IMR-90 (cell line): ENCODE measurements at regions not wholly inside any gene's neighbourhood (a gene's known extent, or its start where the extent isn't known, plus 50 kb on each side); places are given as distances from the start of the nearest gene placed in this dataset.

Experiments used
- ATAC-seq: fragments of 200-7000 bp; cut with Tn5 transposase; 2 replicates; pipeline ENCODE4 v1.9.1; 2020; ENCODE audit warnings: low read depth, mild to moderate bottlenecking, moderate library complexity
- BruUV-seq: library from RNA; stranded (reverse); fragments of 400-500 nt; replicated peaks from 2 replicates; lab custom pipeline; 2021; lab: Mats Ljungman, UMichigan
- CTCF ChIA-PET: fragments of 300-600 bp; formaldehyde crosslinking; extraction: SDS; loops from one replicate; lab custom pipeline; 2021; ENCODE audit warnings: antibody characterized with exemption; lab: Yijun Ruan, JAX
- POLR2A ChIA-PET: fragments of 300-600 bp; sonication (Branson Sonifier 250); formaldehyde crosslinking; loops from one replicate; lab custom pipeline; 2022; ENCODE audit warnings: antibody characterized with exemption; ENCODE audit not compliant: unreplicated experiment; lab: Charles Lee
- DNase-seq: peaks from one replicate; pipeline ENCODE4 v3.0.0; 2013
- H2AFZ ChIP-seq: replicated peaks from 2 replicates; pipeline ENCODE3; 2013; ENCODE audit warnings: low read length, mild to moderate bottlenecking; ENCODE audit not compliant: poor library complexity
- H2AK5ac ChIP-seq: 2 replicates; pipeline ENCODE4 v1.6.1; 2013; ENCODE audit warnings: low read depth, low read length, inconsistent platforms
- H2AK9ac ChIP-seq: replicated peaks from 2 replicates; pipeline ENCODE3; 2013; ENCODE audit warnings: mild to moderate bottlenecking, low read depth, low read length, moderate library complexity; ENCODE audit not compliant: poor library complexity
- H2BK120ac ChIP-seq: 2 replicates; pipeline ENCODE4 v1.6.1; 2013; ENCODE audit warnings: low read depth, low read length, inconsistent platforms
- H2BK15ac ChIP-seq: 3 replicates; pipeline ENCODE4 v1.6.1; 2013; ENCODE audit warnings: low read depth, low read length, inconsistent platforms
- H2BK20ac ChIP-seq: 2 replicates; pipeline ENCODE4 v1.6.1; 2013; ENCODE audit warnings: low read depth, mild to moderate bottlenecking, inconsistent platforms, low read length, moderate library complexity
- H2BK5ac ChIP-seq: 2 replicates; pipeline ENCODE4 v1.6.1; 2013; ENCODE audit warnings: mild to moderate bottlenecking, low read depth, low read length, inconsistent platforms; ENCODE audit not compliant: poor library complexity, severe bottlenecking
- H3K14ac ChIP-seq: replicated peaks from 2 replicates; pipeline ENCODE4 v1.6.1; 2013; ENCODE audit warnings: low read depth, low read length, inconsistent platforms
- H3K18ac ChIP-seq: 2 replicates; pipeline ENCODE4 v1.6.1; 2013; ENCODE audit warnings: low read depth, low read length, control low read depth
- H3K23ac ChIP-seq: 2 replicates; pipeline ENCODE4 v1.6.1; 2013; ENCODE audit warnings: low read depth, low read length, inconsistent platforms
- H3K27ac ChIP-seq: 2 replicates; pipeline ENCODE4 v1.5.1; 2013; ENCODE audit warnings: mild to moderate bottlenecking, control low read depth, low read length; ENCODE audit not compliant: insufficient read depth
- H3K27me3 ChIP-seq: 2 replicates; pipeline ENCODE4 v1.6.1; 2013; ENCODE audit warnings: low read length; ENCODE audit not compliant: control insufficient read depth, insufficient read depth
- H3K36me3 ChIP-seq: 2 replicates; pipeline ENCODE4 v1.6.1; 2013; ENCODE audit warnings: low read length, mixed read lengths; ENCODE audit not compliant: control insufficient read depth, insufficient read depth
- H3K4ac ChIP-seq: 2 replicates; pipeline ENCODE4 v1.6.1; 2013; ENCODE audit warnings: low read depth, low read length, inconsistent platforms
- H3K4me1 ChIP-seq: 2 replicates; pipeline ENCODE4 v1.6.1; 2013; ENCODE audit warnings: low read length, mixed read lengths; ENCODE audit not compliant: control insufficient read depth, insufficient read depth
- H3K4me2 ChIP-seq: 2 replicates; pipeline ENCODE4 v1.6.1; 2013; ENCODE audit warnings: low read depth, mild to moderate bottlenecking, control low read depth, low read length, moderate library complexity
- H3K4me3 ChIP-seq: 2 replicates; pipeline ENCODE4 v1.5.1; 2013; ENCODE audit warnings: low read depth, mild to moderate bottlenecking, control low read depth, low read length, moderate library complexity; ENCODE audit not compliant: insufficient read depth
- H3K56ac ChIP-seq: 2 replicates; pipeline ENCODE4 v1.6.1; 2013; ENCODE audit warnings: low read length, inconsistent platforms; ENCODE audit not compliant: insufficient read depth; ENCODE audit errors: extremely low read depth
- H3K79me1 ChIP-seq, 2 experiments: 2 replicates each; pipeline ENCODE4 v1.6.1; 2013; ENCODE audit warnings: low read length in 2 of 2, inconsistent platforms in 1 of 2, low read depth in 1 of 2
- H3K9ac ChIP-seq: 2 replicates; pipeline ENCODE4 v1.6.1; 2013; ENCODE audit warnings: low read depth, low read length, control low read depth
- H3K9me1 ChIP-seq: 2 replicates; pipeline ENCODE4 v1.6.1; 2013; ENCODE audit warnings: low read length, inconsistent platforms; ENCODE audit not compliant: insufficient read depth
- H3K9me3 ChIP-seq: 2 replicates; pipeline ENCODE4 v1.6.1; 2013; ENCODE audit warnings: low read length; ENCODE audit not compliant: control insufficient read depth, insufficient read depth
- H4K20me1 ChIP-seq: 2 replicates; pipeline ENCODE4 v1.6.1; 2013; ENCODE audit warnings: low read length, inconsistent platforms; ENCODE audit not compliant: insufficient read depth
- H4K5ac ChIP-seq: 2 replicates; pipeline ENCODE4 v1.6.1; 2013; ENCODE audit warnings: mild to moderate bottlenecking, low read depth, low read length, control low read depth
- H4K8ac ChIP-seq, 2 experiments: 2 replicates each; pipeline ENCODE4 v1.6.1; 2013; ENCODE audit warnings: low read depth in 2 of 2, low read length in 2 of 2, control low read depth in 1 of 2, inconsistent platforms in 1 of 2
- H4K91ac ChIP-seq: 2 replicates; pipeline ENCODE4 v1.6.1; 2013; ENCODE audit warnings: low read depth, low read length, inconsistent platforms; ENCODE audit not compliant: insufficient read depth
- BHLHE40 ChIP-seq: fragments of 150-350 bp; IDR thresholded peaks from 2 replicates; pipeline ENCODE4 v1.6.1; 2016; ENCODE audit warnings: mild to moderate bottlenecking, low read depth, low read length
- CEBPB ChIP-seq: IDR thresholded peaks from 2 replicates; pipeline ENCODE4 v1.6.1; 2012; ENCODE audit warnings: low read depth, low read length, improper control_type of control experiment
- CHD1 ChIP-seq: IDR thresholded peaks from 2 replicates; pipeline ENCODE4 v1.6.1; 2012; ENCODE audit warnings: low read depth, low read length, improper control_type of control experiment
- CTCF ChIP-seq: conservative IDR thresholded peaks from 2 replicates; pipeline ENCODE4 v1.5.1; 2012; ENCODE audit warnings: mild to moderate bottlenecking, low read depth, low read length, improper control_type of control experiment
- ELK1 ChIP-seq: fragments of 150-350 bp; IDR thresholded peaks from 2 replicates; pipeline ENCODE4 v1.6.1; 2016; ENCODE audit warnings: low read depth, mild to moderate bottlenecking, low read length, moderate library complexity, borderline replicate concordance
- FOS ChIP-seq: fragments of 150-350 bp; IDR thresholded peaks from 2 replicates; pipeline ENCODE4 v1.6.1; 2016; ENCODE audit warnings: low read depth, low read length
- MAFK ChIP-seq: IDR thresholded peaks from 2 replicates; pipeline ENCODE4 v1.6.1; 2012; ENCODE audit warnings: low read depth, low read length, improper control_type of control experiment
- MAZ ChIP-seq: IDR thresholded peaks from 2 replicates; pipeline ENCODE4 v1.6.1; 2012; ENCODE audit warnings: low read depth, mild to moderate bottlenecking, low read length, improper control_type of control experiment, moderate library complexity, borderline replicate concordance
- MXI1 ChIP-seq: IDR thresholded peaks from 2 replicates; pipeline ENCODE4 v1.6.1; 2012; ENCODE audit warnings: low read depth, mild to moderate bottlenecking, low read length, moderate library complexity, borderline replicate concordance
- NFE2L2 ChIP-seq: fragments of 150-350 bp; IDR thresholded peaks from 2 replicates; pipeline ENCODE4 v1.6.1; 2016; ENCODE audit warnings: low read depth, mild to moderate bottlenecking, low read length
- POLR2A ChIP-seq: IDR thresholded peaks from 2 replicates; pipeline ENCODE4 v1.6.1; 2012; ENCODE audit warnings: mild to moderate bottlenecking, low read depth, low read length
- RAD21 ChIP-seq: IDR thresholded peaks from 2 replicates; pipeline ENCODE4 v1.6.1; 2012; ENCODE audit warnings: low read length, improper control_type of control experiment
- RCOR1 ChIP-seq: IDR thresholded peaks from 2 replicates; pipeline ENCODE4 v1.6.1; 2012; ENCODE audit warnings: mild to moderate bottlenecking, low read length, improper control_type of control experiment; ENCODE audit not compliant: insufficient replicate concordance
- RFX5 ChIP-seq: IDR thresholded peaks from 2 replicates; pipeline ENCODE4 v1.8.0; 2012; ENCODE audit warnings: low read depth, mild to moderate bottlenecking, low read length, moderate library complexity
- SMC3 ChIP-seq: fragments of 150-350 bp; IDR thresholded peaks from 2 replicates; pipeline ENCODE4 v1.6.1; 2016; ENCODE audit warnings: low read depth, mild to moderate bottlenecking, antibody characterized with exemption, low read length, moderate library complexity
- USF2 ChIP-seq: fragments of 150-350 bp; IDR thresholded peaks from 2 replicates; pipeline ENCODE4 v1.6.1; 2017; ENCODE audit warnings: mild to moderate bottlenecking, antibody characterized with exemption, low read length, low read depth
- WGBS, 2 experiments: methylation state at CpG; one replicate each; pipeline versions ENCODE4 v1.1.5 to v1.1.7; 2013; ENCODE audit warnings: missing lambda C conversion rate in 2 of 2; ENCODE audit not compliant: insufficient read length in 1 of 2; ENCODE audit errors: extremely low coverage in 2 of 2; 5-methylcytosine and 5-hydroxymethylcytosine counted together
- dilution Hi-C: fragments of 300-500 bp; cut with HindIII; formaldehyde crosslinking; loops from one replicate; pipeline ENCODE4 v1.14.3; 2018; ENCODE audit warnings: low sequenced_read_pairs; ENCODE audit not compliant: unreplicated experiment
- in situ Hi-C: fragments of 300-500 bp; cut with MboI; formaldehyde crosslinking; loops from 3 replicates; pipeline ENCODE4 v1.14.3; 2019; ENCODE audit warnings: low sequenced_read_pairs, inconsistent platforms, mixed read lengths
- intact Hi-C: fragments of 100-400 bp; cut with micrococcal nuclease; formaldehyde crosslinking; loops from 2 replicates; pipeline ENCODE4 v1.10.0; 2022

GRCh38 chr11:87871056-87871455 lies 304.2 kb downstream of the RAB38 start:
- no peaks in the 10 kb centered on the region for H3K4me1 ChIP-seq
- POLR2A ChIA-PET, result no interaction called here
- H2BK20ac ChIP-seq, result peak overlapping the region; percentile 41; the same call in 1 of the 2 replicates
- ATAC-seq (no peak), DNase-seq (no peak)
- WGBS, 2 experiments, result no CpG with 5 or more reads among the region's 2 CpGs
- TF ChIP-seq MAFK, result no peak
- TF ChIP-seq MAZ, result no peak
- no peak for TF ChIP-seq CHD1
- TF ChIP-seq NFE2L2, result no peak
- no peak for TF ChIP-seq BHLHE40
- TF ChIP-seq RFX5, result no peak
- TF ChIP-seq MXI1, result no peak
- TF ChIP-seq USF2, result no peak
- no peak for TF ChIP-seq CTCF
- no peak for TF ChIP-seq RAD21
- TF ChIP-seq FOS, result no peak
- no peak for TF ChIP-seq POLR2A
- no peak for TF ChIP-seq RCOR1
- no peak for TF ChIP-seq SMC3
- TF ChIP-seq CEBPB, result no peak
- TF ChIP-seq ELK1, result no peak
- H4K91ac ChIP-seq, result no peak overlapping the region
- BruUV-seq, result no TSS peak
- H2BK5ac ChIP-seq, result no peak overlapping the region
- CTCF ChIA-PET, result interaction anchor here (0.6 kb wide), 1 partner anchor 103 kb away, joined by 3 read pairs; no protein-coding TSS in a partner anchor
- H3K27ac ChIP-seq, result no peak overlapping the region
- in situ Hi-C loops, result no loop called here
- no peak overlapping the region for H2AFZ ChIP-seq
- no peaks in the 10 kb centered on the region for H4K20me1 ChIP-seq
- H3K9me3 ChIP-seq, result no peaks in the 10 kb centered on the region
- H3K27me3 ChIP-seq, result no peaks in the 10 kb centered on the region
- H3K4me3 ChIP-seq, result no peak overlapping the region
- H3K4me2 ChIP-seq, result no peak overlapping the region
- no peak overlapping the region for H3K14ac ChIP-seq
- no peak overlapping the region for H2BK120ac ChIP-seq
- H3K36me3 ChIP-seq, result no peaks in the 10 kb centered on the region
- H3K56ac ChIP-seq, result no peak overlapping the region
- H2BK15ac ChIP-seq, result no peak overlapping the region
- no peaks in the 10 kb centered on the region for H3K79me1 ChIP-seq
- peak overlapping the region; percentile 29; the same call in 1 of the 2 replicates for H3K4ac ChIP-seq
- no peak overlapping the region for H2AK5ac ChIP-seq
- no peaks in the 10 kb centered on the region for H3K9me1 ChIP-seq
- no peak overlapping the region for H4K5ac ChIP-seq
- no peak overlapping the region for H2AK9ac ChIP-seq
- H3K9ac ChIP-seq, result no peak overlapping the region
- H3K23ac ChIP-seq, result no peak overlapping the region
- H3K18ac ChIP-seq, result no peak overlapping the region
- dilution Hi-C loops, result no loop called here
- intact Hi-C loops, result loop anchor here (10.0 kb wide), 1 partner anchor 406 kb away; no protein-coding TSS in a partner anchor
- H4K8ac ChIP-seq, result no peak overlapping the region
